Left lung (tissue), 4 donors: ENCODE measurements at regions not wholly inside any gene's neighbourhood (a gene's known extent, or its start where the extent isn't known, plus 50 kb on each side); places are given as distances from the start of the nearest gene placed in this dataset.

Source experiments
- ATAC-seq: fragments of 200-7000 bp; cut with Tn5 transposase; one replicate; pipeline ENCODE4 v1.9.1; 2020; ENCODE audit warnings: moderate library complexity
- DNase-seq, 4 donors: peaks; one replicate each; pipeline ENCODE4 v3.0.0-alpha.2; 2013 to 2020
- H3K27ac ChIP-seq, 2 donors: fragments of 200-600 bp; sonication (generic) in 1 of 2; one replicate each; pipeline versions ENCODE4 v1.5.0 to v1.8.0; 2020 to 2021
- H3K27me3 ChIP-seq, 2 donors: fragments of 200-600 bp; sonication (generic) in 1 of 2; one replicate each; pipeline versions ENCODE4 v1.5.0 to v1.8.0; 2020 to 2021
- H3K36me3 ChIP-seq, 2 donors: fragments of 200-600 bp; sonication (generic) in 1 of 2; one replicate each; pipeline versions ENCODE4 v1.5.0 to v1.8.0; 2020 to 2021
- H3K4me1 ChIP-seq, 2 donors: fragments of 200-600 bp; one replicate each; pipeline ENCODE4 v1.8.0; 2021
- H3K4me3 ChIP-seq, 2 donors: fragments of 200-600 bp; sonication (generic) in 1 of 2; one replicate each; pipeline versions ENCODE4 v1.5.0 to v1.8.0; 2020 to 2021; ENCODE audit warnings: mild to moderate bottlenecking in 1 of 2
- H3K9me3 ChIP-seq, 2 donors: fragments of 200-600 bp; sonication (generic) in 1 of 2; one replicate each; pipeline versions ENCODE4 v1.5.0 to v1.8.0; 2020 to 2021
- CTCF ChIP-seq, 2 donors: fragments of 200-600 bp; sonication (generic) in 1 of 2; IDR thresholded peaks; one replicate each; pipeline versions ENCODE4 v1.5.0 to v1.8.0; 2021; ENCODE audit warnings: antibody characterized with exemption in 2 of 2
- intact Hi-C, 2 donors: fragments of 100-400 bp; cut with DNase I; formaldehyde crosslinking; loops; one replicate each; pipeline versions ENCODE4 v1.11.2 to v1.14.2; 2022
- donor health status: DM: no; HTN: yes; CAD: no.
- donor health status: DM: no; HTN: no; CAD: no.

GRCh38 chr6:110037726-110038295 is 59.7 kb downstream of the GPR6 start:
- Histone ChIP-seq H3K4me3 (no peak overlapping the region), H3K27me3 (no peaks in the 10 kb centered on the region), H3K4me1 (peaks cover 3 to 13% of the 10 kb centered on the region in 2 donors), H3K27ac (no peak overlapping the region), H3K9me3 (no peaks in the 10 kb centered on the region), H3K36me3 (no peaks in the 10 kb centered on the region)
- intact Hi-C loops, result loop anchor here in 1 of 2 donors (5.0 kb wide), 1 partner anchor 331 kb away; no protein-coding TSS in a partner anchor
- ATAC-seq (no peak), DNase-seq (no peak)
- no peak for TF ChIP-seq CTCF (IDR thresholded peaks at IDR 0.05)

- peak overlapping the region in 1 of 2 donors; percentile 68 for H3K27ac ChIP-seq
- ATAC-seq, result peak; percentile 97
- TF ChIP-seq CTCF (IDR thresholded peaks at IDR 0.05), result peak; percentile 74 to 93
Observed at GRCh38 chr6:110039364-110039980, 61.4 kb downstream of the GPR6 start.

GRCh38 chr6:110039981-110040383 is 61.9 kb downstream of the GPR6 start:
- no peak for TF ChIP-seq CTCF (IDR thresholded peaks at IDR 0.05)
- peak overlapping the region in 1 of 2 donors; percentile 35 for H3K4me3 ChIP-seq
- H3K27me3 ChIP-seq, result no peaks in the 10 kb centered on the region
- H3K9me3 ChIP-seq, result no peaks in the 10 kb centered on the region
- H3K36me3 ChIP-seq, result no peaks in the 10 kb centered on the region
- intact Hi-C loops, result loop anchor here in 1 of 2 donors (5.0 kb wide), 1 partner anchor 333 kb away; no protein-coding TSS in a partner anchor
- ATAC-seq, result peak; percentile 84
- peaks cover 3 to 13% of the 10 kb centered on the region in 2 donors for H3K4me1 ChIP-seq
- DNase-seq, result peak in 1 of 4 donors; percentile 24
- H3K27ac ChIP-seq, result peak overlapping the region in 1 of 2 donors; percentile 68

More at GRCh38 chr6:110039364-110039980, 61.4 kb downstream of the GPR6 start:
- H3K4me3 ChIP-seq, result peak overlapping the region in 1 of 2 donors; percentile 35
- intact Hi-C loops, result loop anchor here in 1 of 2 donors (5.0 kb wide), 1 partner anchor 332 kb away; no protein-coding TSS in a partner anchor
- H3K4me1 ChIP-seq, result peaks cover 3 to 13% of the 10 kb centered on the region in 2 donors
- H3K36me3 ChIP-seq, result no peaks in the 10 kb centered on the region
- no peaks in the 10 kb centered on the region for H3K9me3 ChIP-seq
- H3K27me3 ChIP-seq, result no peaks in the 10 kb centered on the region
- DNase-seq, result peak; percentile 74 to 93 (median 88)

GRCh38 chr6:110040716-110041115 is 62.6 kb downstream of the GPR6 start:
- H3K4me1 ChIP-seq, result peaks cover 3 to 13% of the 10 kb centered on the region in 2 donors
- intact Hi-C loops, result no loop called here
- no peaks in the 10 kb centered on the region for H3K9me3 ChIP-seq
- TF ChIP-seq CTCF (IDR thresholded peaks at IDR 0.05), result no peak
- no peaks in the 10 kb centered on the region for H3K36me3 ChIP-seq
- H3K27ac ChIP-seq, result no peak overlapping the region
- no peak for DNase-seq
- no peaks in the 10 kb centered on the region for H3K27me3 ChIP-seq
- no peak overlapping the region for H3K4me3 ChIP-seq
- no peak for ATAC-seq

DNA sequence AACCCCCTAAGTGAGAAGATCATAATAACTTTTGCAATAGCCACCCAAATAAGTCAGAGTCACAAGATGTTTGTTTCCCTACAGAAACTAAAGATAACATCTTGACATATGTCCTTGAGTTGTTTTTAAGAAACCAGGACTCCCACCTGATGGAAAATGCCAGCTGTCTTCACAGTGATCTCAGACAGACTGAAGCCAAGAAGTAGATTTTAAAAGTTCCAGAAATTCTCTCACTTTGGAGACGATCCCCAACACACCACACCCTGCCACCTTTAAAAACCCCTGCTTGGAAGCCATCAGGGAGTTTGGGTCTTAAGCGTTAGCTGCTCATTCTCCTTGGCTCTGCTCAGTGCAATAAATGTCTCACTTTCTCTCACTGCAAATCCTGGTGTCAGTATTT is 63.0 kb downstream of the GPR6 start:
- ATAC-seq, result no peak
- no peak for DNase-seq
- Histone ChIP-seq H3K9me3 (no peaks in the 10 kb centered on the region), H3K4me1 (peaks cover 3 to 13% of the 10 kb centered on the region in 2 donors), H3K36me3 (no peaks in the 10 kb centered on the region), H3K27me3 (no peaks in the 10 kb centered on the region), H3K4me3 (no peak overlapping the region), H3K27ac (no peak overlapping the region)
- no peak for TF ChIP-seq CTCF (IDR thresholded peaks at IDR 0.05)
- intact Hi-C loops, result no loop called here
